Liver (tissue), 8 donors: ENCODE measurements at regions not wholly inside any gene's neighbourhood (a gene's known extent, or its start where the extent isn't known, plus 50 kb on each side); places are given as distances from the start of the nearest gene placed in this dataset.

Experiments used
- DNase-seq: peaks from one replicate; pipeline ENCODE4 v3.0.0-alpha.2; 2017; ENCODE audit warnings: low spot score
- H3K27ac ChIP-seq, 2 donors: one replicate each; pipeline ENCODE4 v1.7.0; 2013; ENCODE audit warnings: inconsistent platforms in 2 of 2, low read length in 2 of 2, control low read depth in 1 of 2, low read depth in 1 of 2, mild to moderate bottlenecking in 1 of 2
- H3K27me3 ChIP-seq, 4 donors: one replicate each; pipeline versions ENCODE4 v1.6.1 to v1.7.0; 2013; ENCODE audit warnings: low read length in 3 of 4, inconsistent platforms in 1 of 4, mild to moderate bottlenecking in 1 of 4, moderate library complexity in 1 of 4; ENCODE audit not compliant: control insufficient read depth in 4 of 4, insufficient read depth in 4 of 4
- H3K36me3 ChIP-seq, 4 donors: one replicate each; pipeline versions ENCODE4 v1.6.1 to v1.7.0; 2013; ENCODE audit warnings: low read length in 3 of 4, mild to moderate bottlenecking in 3 of 4, low read depth in 1 of 4, moderate library complexity in 1 of 4; ENCODE audit not compliant: control insufficient read depth in 4 of 4, insufficient read depth in 3 of 4
- H3K4me1 ChIP-seq, 4 donors: one replicate each; pipeline versions ENCODE4 v1.6.1 to v1.7.0; 2013; ENCODE audit warnings: low read length in 3 of 4, mild to moderate bottlenecking in 3 of 4, moderate library complexity in 1 of 4; ENCODE audit not compliant: control insufficient read depth in 4 of 4, insufficient read depth in 4 of 4
- H3K4me3 ChIP-seq, 3 donors: one replicate each; pipeline versions ENCODE4 v1.6.1 to v1.7.0; 2013; ENCODE audit warnings: low read length in 3 of 3, control low read depth in 1 of 3, low read depth in 1 of 3, mild to moderate bottlenecking in 1 of 3
- H3K9ac ChIP-seq, 2 donors: one replicate each; pipeline ENCODE4 v1.7.0; 2013; ENCODE audit warnings: low read length in 2 of 2, mild to moderate bottlenecking in 2 of 2, moderate library complexity in 2 of 2, control low read depth in 1 of 2, low read depth in 1 of 2
- H3K9me3 ChIP-seq, 4 donors: one replicate each; pipeline versions ENCODE4 v1.6.1 to v1.7.0; 2013; ENCODE audit warnings: low read length in 3 of 4; ENCODE audit not compliant: control insufficient read depth in 4 of 4
- EGR1 ChIP-seq, 2 donors: IDR thresholded peaks; 2 replicates each; pipeline ENCODE4 v1.6.1; 2016 to 2018; ENCODE audit warnings: antibody characterized with exemption in 2 of 2, low read depth in 2 of 2
- FOXA1 ChIP-seq: IDR thresholded peaks from 2 replicates; pipeline ENCODE4 v1.6.1; 2016; ENCODE audit warnings: antibody characterized with exemption
- FOXA2 ChIP-seq: IDR thresholded peaks from 2 replicates; pipeline ENCODE4 v1.6.1; 2016; ENCODE audit warnings: antibody characterized with exemption
- GABPA ChIP-seq, 2 donors: IDR thresholded peaks in 1 of 2; conservative IDR thresholded peaks in 1 of 2; 2 replicates each; pipeline ENCODE4 v1.6.1; 2016; ENCODE audit warnings: antibody characterized with exemption in 2 of 2, mild to moderate bottlenecking in 1 of 2, moderate library complexity in 1 of 2
- HNF4G ChIP-seq: IDR thresholded peaks from 2 replicates; pipeline ENCODE4 v1.6.1; 2016; ENCODE audit warnings: antibody characterized with exemption
- JUND ChIP-seq, 2 donors: IDR thresholded peaks; 2 replicates each; pipeline ENCODE4 v1.6.1; 2016; ENCODE audit warnings: antibody characterized with exemption in 2 of 2
- NR2F2 ChIP-seq: IDR thresholded peaks from 2 replicates; pipeline ENCODE4 v1.6.1; 2016; ENCODE audit warnings: antibody characterized with exemption
- RAD21 ChIP-seq, 2 donors: IDR thresholded peaks; 2 replicates each; pipeline ENCODE4 v1.6.1; 2016; ENCODE audit warnings: antibody characterized with exemption in 2 of 2, mild to moderate bottlenecking in 2 of 2
- RXRA ChIP-seq, 2 donors: IDR thresholded peaks; 2 replicates each; pipeline ENCODE4 v1.6.1; 2017 to 2018; ENCODE audit warnings: antibody characterized with exemption in 2 of 2, mild to moderate bottlenecking in 1 of 2
- SP1 ChIP-seq: IDR thresholded peaks from 2 replicates; pipeline ENCODE4 v1.6.1; 2018; ENCODE audit warnings: antibody characterized with exemption, mild to moderate bottlenecking
- YY1 ChIP-seq: IDR thresholded peaks from 2 replicates; pipeline ENCODE4 v1.6.1; 2016; ENCODE audit warnings: antibody characterized with exemption, mild to moderate bottlenecking
- WGBS: extraction: QIAGEN DNeasy Blood & Tissue Kit; methylation state at CpG from one replicate; pipeline ENCODE4 v1.1.7; 2013; 5-methylcytosine and 5-hydroxymethylcytosine counted together
- TF ChIP-seq, protein P1 (sequence below): IDR thresholded peaks from 2 replicates; pipeline ENCODE4 v1.6.1; 2016; ENCODE audit warnings: antibody characterized with exemption, mild to moderate bottlenecking
- TF ChIP-seq, protein P2 (sequence below): IDR thresholded peaks from 2 replicates; pipeline ENCODE4 v1.6.1; 2016; ENCODE audit warnings: antibody characterized with exemption
- TF ChIP-seq, protein P3 (sequence below): fragments of 150-350 bp; IDR thresholded peaks from 2 replicates; pipeline ENCODE4 v1.5.1; 2017; ENCODE audit warnings: improper control_type of control experiment, low read depth, low read length; ENCODE audit not compliant: missing input control
- TF ChIP-seq, protein P4 (sequence below): IDR thresholded peaks from 2 replicates; pipeline ENCODE4 v1.6.1; 2016; ENCODE audit warnings: antibody characterized with exemption
- donor health status: healthy.
- donor health status: healthy.
- donor health status: healthy.
- donor health status: healthy.
- donor health status: healthy.

DNA sequence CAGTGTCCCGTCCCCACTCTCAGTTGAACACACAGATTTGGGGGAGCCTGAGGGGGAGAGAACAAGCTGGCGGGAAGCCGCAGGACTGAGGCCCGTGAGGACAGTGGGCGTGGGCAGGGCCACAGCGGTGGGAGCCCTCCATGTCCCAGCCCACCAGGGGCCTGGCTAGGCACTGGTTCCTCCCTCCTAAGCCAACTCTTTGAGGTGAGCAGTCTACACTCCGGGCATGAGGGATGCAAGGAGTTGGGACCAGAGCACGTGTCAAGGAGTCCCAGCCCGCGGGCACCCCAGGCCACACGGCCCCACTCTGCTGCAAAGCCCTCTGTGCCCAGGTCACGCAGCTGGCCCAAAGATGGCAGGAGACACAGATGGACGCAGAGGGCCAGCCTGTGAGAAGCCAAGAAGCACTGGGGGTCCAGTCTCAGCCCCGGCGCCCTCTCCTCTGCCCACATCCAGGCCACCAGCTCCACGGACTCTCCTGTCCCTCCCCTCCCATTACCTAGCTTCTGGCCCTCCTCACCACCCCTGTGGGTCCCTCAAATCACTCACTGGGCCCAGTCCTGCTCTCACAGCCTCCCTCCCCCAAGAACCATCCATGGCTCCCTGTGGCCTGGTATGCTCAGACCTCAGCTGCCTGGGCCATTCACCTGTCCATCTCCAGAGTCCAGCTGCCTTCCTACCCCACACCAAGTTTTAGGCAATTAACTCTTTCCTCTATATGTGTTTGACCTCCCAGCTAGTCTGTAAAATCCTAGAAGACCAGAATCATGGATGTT, 206.5 kb downstream of the RBFOX3 start:
- Histone ChIP-seq H3K9ac (no peak overlapping the region), H3K4me1 (peaks cover 0 to 9% (median 1%) of the 10 kb centered on the region in 4 donors), H3K27ac (no peak overlapping the region), H3K36me3 (no peaks in the 10 kb centered on the region), H3K9me3 (no peaks in the 10 kb centered on the region), H3K27me3 (peaks cover 0 to 15% (median 4%) of the 10 kb centered on the region in 4 donors), H3K4me3 (no peak overlapping the region)
- DNase-seq = no peak
- WGBS = 86% methylated on average over 16 of the region's 16 CpGs
- TF ChIP-seq NR2F2 = no peak
- TF ChIP-seq JUND (IDR thresholded peaks at IDR 0.05) = no peak
- TF ChIP-seq, protein P1, sequence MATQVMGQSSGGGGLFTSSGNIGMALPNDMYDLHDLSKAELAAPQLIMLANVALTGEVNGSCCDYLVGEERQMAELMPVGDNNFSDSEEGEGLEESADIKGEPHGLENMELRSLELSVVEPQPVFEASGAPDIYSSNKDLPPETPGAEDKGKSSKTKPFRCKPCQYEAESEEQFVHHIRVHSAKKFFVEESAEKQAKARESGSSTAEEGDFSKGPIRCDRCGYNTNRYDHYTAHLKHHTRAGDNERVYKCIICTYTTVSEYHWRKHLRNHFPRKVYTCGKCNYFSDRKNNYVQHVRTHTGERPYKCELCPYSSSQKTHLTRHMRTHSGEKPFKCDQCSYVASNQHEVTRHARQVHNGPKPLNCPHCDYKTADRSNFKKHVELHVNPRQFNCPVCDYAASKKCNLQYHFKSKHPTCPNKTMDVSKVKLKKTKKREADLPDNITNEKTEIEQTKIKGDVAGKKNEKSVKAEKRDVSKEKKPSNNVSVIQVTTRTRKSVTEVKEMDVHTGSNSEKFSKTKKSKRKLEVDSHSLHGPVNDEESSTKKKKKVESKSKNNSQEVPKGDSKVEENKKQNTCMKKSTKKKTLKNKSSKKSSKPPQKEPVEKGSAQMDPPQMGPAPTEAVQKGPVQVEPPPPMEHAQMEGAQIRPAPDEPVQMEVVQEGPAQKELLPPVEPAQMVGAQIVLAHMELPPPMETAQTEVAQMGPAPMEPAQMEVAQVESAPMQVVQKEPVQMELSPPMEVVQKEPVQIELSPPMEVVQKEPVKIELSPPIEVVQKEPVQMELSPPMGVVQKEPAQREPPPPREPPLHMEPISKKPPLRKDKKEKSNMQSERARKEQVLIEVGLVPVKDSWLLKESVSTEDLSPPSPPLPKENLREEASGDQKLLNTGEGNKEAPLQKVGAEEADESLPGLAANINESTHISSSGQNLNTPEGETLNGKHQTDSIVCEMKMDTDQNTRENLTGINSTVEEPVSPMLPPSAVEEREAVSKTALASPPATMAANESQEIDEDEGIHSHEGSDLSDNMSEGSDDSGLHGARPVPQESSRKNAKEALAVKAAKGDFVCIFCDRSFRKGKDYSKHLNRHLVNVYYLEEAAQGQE = no peak
- TF ChIP-seq, protein P2, sequence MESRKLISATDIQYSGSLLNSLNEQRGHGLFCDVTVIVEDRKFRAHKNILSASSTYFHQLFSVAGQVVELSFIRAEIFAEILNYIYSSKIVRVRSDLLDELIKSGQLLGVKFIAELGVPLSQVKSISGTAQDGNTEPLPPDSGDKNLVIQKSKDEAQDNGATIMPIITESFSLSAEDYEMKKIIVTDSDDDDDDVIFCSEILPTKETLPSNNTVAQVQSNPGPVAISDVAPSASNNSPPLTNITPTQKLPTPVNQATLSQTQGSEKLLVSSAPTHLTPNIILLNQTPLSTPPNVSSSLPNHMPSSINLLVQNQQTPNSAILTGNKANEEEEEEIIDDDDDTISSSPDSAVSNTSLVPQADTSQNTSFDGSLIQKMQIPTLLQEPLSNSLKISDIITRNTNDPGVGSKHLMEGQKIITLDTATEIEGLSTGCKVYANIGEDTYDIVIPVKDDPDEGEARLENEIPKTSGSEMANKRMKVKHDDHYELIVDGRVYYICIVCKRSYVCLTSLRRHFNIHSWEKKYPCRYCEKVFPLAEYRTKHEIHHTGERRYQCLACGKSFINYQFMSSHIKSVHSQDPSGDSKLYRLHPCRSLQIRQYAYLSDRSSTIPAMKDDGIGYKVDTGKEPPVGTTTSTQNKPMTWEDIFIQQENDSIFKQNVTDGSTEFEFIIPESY = no peak

DNA sequence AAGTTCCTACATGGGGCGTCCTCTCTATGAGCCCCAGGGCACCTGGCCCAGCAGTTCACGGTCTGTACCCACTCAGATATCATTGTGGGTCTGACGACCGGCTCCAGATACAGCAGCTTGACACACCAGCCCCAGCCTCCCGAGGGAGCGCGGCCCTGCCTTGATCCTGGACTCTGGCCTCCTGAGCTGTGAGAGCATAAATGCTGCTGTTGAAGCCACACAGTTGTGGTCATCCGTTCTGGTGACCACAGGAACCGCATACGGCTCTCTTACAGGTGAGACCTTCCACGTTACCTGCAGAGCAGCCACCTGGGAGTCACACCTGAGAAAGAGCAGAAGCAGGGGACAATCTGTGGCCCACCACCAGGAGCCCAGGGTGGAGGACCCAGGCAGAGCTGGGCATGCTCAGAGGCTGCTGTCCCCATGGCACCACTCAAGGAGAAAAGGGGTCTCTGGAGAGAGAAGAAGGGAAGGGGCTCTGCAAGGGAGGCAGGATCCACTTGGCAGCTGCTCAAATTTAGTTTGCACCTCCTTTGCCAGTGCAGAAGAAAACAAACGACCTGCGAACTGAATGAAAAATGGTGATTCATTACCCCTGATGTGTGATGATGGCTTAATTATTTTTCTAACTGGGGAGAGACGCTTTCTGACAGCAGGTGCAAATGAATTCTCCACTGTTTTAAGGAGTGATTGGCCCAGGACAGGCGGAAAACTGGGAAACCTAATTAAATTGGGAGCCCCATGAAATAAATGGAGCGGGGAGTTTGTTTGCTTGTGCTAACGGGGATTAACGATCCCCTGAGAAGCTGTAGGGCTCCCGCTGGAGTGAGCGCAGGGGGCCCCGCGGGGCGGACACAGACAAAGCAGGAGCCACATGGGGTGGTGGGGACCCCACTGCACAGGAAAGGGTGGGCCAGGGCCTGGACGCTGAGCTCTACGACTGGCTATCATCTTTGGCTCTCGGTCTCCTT, 208.9 kb downstream of the RBFOX3 start:
- H3K27ac ChIP-seq = no peak overlapping the region
- no peak overlapping the region for H3K4me3 ChIP-seq
- no peak for DNase-seq
- TF ChIP-seq, protein P3, sequence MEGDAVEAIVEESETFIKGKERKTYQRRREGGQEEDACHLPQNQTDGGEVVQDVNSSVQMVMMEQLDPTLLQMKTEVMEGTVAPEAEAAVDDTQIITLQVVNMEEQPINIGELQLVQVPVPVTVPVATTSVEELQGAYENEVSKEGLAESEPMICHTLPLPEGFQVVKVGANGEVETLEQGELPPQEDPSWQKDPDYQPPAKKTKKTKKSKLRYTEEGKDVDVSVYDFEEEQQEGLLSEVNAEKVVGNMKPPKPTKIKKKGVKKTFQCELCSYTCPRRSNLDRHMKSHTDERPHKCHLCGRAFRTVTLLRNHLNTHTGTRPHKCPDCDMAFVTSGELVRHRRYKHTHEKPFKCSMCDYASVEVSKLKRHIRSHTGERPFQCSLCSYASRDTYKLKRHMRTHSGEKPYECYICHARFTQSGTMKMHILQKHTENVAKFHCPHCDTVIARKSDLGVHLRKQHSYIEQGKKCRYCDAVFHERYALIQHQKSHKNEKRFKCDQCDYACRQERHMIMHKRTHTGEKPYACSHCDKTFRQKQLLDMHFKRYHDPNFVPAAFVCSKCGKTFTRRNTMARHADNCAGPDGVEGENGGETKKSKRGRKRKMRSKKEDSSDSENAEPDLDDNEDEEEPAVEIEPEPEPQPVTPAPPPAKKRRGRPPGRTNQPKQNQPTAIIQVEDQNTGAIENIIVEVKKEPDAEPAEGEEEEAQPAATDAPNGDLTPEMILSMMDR = no peak
- TF ChIP-seq RXRA (IDR thresholded peaks at IDR 0.05) (no peak), FOXA1 (no peak), RAD21 (IDR thresholded peaks at IDR 0.05) (no peak), GABPA (IDR thresholded peaks at IDR 0.05 in 1 of 2, conservative IDR thresholded peaks at IDR 0.05 in 1 of 2) (no peak), SP1 (no peak), FOXA2 (no peak), YY1 (no peak), EGR1 (IDR thresholded peaks at IDR 0.05; ENCODE audit: low read depth in 2 of 2) (no peak), JUND (IDR thresholded peaks at IDR 0.05) (no peak), HNF4G (no peak), NR2F2 (no peak)
- TF ChIP-seq, protein P4, sequence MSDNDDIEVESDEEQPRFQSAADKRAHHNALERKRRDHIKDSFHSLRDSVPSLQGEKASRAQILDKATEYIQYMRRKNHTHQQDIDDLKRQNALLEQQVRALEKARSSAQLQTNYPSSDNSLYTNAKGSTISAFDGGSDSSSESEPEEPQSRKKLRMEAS = no peak
- TF ChIP-seq, protein P2 = no peak
- TF ChIP-seq, protein P1 = no peak
- 24% methylated on average over 26 of the region's 26 CpGs for WGBS
- H3K9me3 ChIP-seq = no peaks in the 10 kb centered on the region
- H3K36me3 ChIP-seq = no peaks in the 10 kb centered on the region
- no peak overlapping the region for H3K9ac ChIP-seq
- peaks cover 0 to 9% (median 1%) of the 10 kb centered on the region in 4 donors for H3K4me1 ChIP-seq
- peaks cover 0 to 11% (median 2%) of the 10 kb centered on the region in 4 donors for H3K27me3 ChIP-seq
